Daoy (cell line): ENCODE measurements at regions not wholly inside any gene's neighbourhood (a gene's known extent, or its start where the extent isn't known, plus 50 kb on each side); places are given as distances from the start of the nearest gene placed in this dataset.

Experiments used
- DNase-seq: peaks from one replicate; pipeline ENCODE4 v3.0.0-alpha.2; 2015; ENCODE audit warnings: low read depth

DNA sequence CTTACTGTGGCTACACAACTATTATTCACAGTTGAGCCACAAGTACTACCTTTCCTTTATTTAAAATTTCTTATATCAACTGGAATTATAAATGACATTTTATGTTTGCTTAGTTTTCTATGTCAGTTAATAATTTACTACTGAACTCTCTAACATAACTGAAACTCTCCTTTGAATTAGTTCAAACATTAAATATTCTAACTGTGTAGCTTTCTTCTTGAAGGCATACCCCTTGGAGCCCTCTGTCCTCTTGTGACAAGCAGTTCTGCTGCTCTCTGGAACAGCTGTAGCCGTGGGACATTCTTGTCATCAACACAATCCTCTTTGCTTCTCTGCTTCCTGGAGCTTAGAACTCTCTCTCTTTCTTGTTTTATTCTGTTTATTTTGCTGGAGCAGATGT lies 244.8 kb downstream of the NHLRC3 start:
- DNase-seq: no peak

DNA sequence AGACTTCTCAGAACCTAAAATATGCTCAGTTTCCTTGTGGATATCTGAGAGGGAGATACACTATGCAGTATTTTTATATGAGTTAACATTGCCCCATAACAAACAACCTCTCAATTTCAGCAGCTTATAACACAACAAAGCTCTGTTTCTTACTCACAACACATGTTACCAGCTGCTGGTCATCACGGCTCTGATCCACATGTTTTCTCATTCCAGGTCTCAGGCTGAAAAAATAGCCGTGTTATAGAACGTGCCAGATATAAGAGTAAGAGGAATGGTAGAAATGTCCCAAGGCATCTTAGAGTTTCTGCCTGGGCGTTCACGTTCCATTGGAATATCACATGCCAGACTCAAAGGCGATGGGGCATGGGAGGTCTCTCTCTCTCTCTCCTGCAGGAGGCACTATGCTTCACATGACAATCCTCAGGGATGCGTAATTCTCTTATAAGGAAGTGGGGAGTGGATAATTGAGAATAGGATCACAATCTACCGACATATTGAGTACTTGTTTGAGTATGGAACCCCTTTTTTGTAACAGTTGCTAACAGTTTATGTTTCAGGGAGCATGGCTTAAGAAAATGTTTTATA lies 246.6 kb downstream of the NHLRC3 start:
- DNase-seq: no peak
